Prostate gland (tissue), 2 donors: ENCODE measurements at regions not wholly inside any gene's neighbourhood (a gene's known extent, or its start where the extent isn't known, plus 50 kb on each side); places are given as distances from the start of the nearest gene placed in this dataset.

ENCODE experiments used
- POLR2A ChIP-seq: fragments of 450-650 bp; IDR thresholded peaks from one replicate; pipeline ENCODE4 v1.6.1; 2016; ENCODE audit warnings: antibody characterized with exemption, mild to moderate bottlenecking
- POLR2AphosphoS5 ChIP-seq: sonication (generic); formaldehyde crosslinking; IDR thresholded peaks from one replicate; pipeline ENCODE4 v1.6.1; 2017; ENCODE audit warnings: antibody characterized with exemption
- TF ChIP-seq, protein P1 (sequence below), 4 experiments: fragments of 200-600 bp in 2 of 4; fragments of 450-650 bp in 2 of 4; sonication (generic) in 2 of 4; IDR thresholded peaks; 1 replicate in 3 of 4; 2 replicates in 1 of 4; pipeline ENCODE4 v1.5.1; 2016 to 2019; ENCODE audit warnings: antibody characterized with exemption in 4 of 4, mild to moderate bottlenecking in 2 of 4, moderate library complexity in 2 of 4

- TF ChIP-seq, protein P1, sequence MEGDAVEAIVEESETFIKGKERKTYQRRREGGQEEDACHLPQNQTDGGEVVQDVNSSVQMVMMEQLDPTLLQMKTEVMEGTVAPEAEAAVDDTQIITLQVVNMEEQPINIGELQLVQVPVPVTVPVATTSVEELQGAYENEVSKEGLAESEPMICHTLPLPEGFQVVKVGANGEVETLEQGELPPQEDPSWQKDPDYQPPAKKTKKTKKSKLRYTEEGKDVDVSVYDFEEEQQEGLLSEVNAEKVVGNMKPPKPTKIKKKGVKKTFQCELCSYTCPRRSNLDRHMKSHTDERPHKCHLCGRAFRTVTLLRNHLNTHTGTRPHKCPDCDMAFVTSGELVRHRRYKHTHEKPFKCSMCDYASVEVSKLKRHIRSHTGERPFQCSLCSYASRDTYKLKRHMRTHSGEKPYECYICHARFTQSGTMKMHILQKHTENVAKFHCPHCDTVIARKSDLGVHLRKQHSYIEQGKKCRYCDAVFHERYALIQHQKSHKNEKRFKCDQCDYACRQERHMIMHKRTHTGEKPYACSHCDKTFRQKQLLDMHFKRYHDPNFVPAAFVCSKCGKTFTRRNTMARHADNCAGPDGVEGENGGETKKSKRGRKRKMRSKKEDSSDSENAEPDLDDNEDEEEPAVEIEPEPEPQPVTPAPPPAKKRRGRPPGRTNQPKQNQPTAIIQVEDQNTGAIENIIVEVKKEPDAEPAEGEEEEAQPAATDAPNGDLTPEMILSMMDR (IDR thresholded peaks at IDR 0.05) = no peak
- TF ChIP-seq POLR2A (no peak), POLR2AphosphoS5 (no peak)
Measured at GRCh38 chr12:19849208-19849607, 409.9 kb downstream of the AEBP2 start.
